ENCODE measurements at regions not wholly inside any gene's neighbourhood (a gene's known extent, or its start where the extent isn't known, plus 50 kb on each side); places are given as distances from the start of the nearest gene placed in this dataset.
"Not testable (repeated sequence)": the region's sequence is repeated elsewhere in the genome, so short reads cannot be mapped to it uniquely, and the experiment has no call there.

DNA sequence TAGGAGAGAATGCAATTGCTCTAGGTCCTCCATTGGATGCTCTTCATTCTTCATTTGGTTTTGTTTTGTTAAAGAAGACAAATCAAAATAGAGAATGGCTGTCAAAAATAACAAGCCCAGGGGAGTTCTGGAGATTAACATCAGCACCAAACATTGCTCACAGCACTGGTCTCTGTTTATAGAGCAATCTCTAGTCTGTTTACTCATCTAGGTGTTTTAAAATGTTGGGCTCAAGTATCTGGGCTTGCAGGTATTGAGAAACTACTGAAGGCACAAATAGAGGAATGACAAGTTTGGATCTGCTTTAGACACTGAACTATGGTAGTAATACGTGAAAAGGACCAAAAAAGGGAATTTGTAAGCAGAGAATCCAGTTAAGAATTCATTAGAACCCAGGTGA is 77.0 kb upstream of the TMC1 start:
- H3K4me3 ChIP-seq (replicated peaks in 1 of 2; ENCODE audit: low read depth in 2 of 2, low read length in 2 of 2) = no peak overlapping the region
- no peak for DNase-seq (ENCODE audit: low read depth in 2 of 2)
- TF ChIP-seq, protein P1, sequence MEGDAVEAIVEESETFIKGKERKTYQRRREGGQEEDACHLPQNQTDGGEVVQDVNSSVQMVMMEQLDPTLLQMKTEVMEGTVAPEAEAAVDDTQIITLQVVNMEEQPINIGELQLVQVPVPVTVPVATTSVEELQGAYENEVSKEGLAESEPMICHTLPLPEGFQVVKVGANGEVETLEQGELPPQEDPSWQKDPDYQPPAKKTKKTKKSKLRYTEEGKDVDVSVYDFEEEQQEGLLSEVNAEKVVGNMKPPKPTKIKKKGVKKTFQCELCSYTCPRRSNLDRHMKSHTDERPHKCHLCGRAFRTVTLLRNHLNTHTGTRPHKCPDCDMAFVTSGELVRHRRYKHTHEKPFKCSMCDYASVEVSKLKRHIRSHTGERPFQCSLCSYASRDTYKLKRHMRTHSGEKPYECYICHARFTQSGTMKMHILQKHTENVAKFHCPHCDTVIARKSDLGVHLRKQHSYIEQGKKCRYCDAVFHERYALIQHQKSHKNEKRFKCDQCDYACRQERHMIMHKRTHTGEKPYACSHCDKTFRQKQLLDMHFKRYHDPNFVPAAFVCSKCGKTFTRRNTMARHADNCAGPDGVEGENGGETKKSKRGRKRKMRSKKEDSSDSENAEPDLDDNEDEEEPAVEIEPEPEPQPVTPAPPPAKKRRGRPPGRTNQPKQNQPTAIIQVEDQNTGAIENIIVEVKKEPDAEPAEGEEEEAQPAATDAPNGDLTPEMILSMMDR (IDR thresholded peaks at IDR 0.05; ENCODE audit: low read depth, low read length) = no peak

DNA sequence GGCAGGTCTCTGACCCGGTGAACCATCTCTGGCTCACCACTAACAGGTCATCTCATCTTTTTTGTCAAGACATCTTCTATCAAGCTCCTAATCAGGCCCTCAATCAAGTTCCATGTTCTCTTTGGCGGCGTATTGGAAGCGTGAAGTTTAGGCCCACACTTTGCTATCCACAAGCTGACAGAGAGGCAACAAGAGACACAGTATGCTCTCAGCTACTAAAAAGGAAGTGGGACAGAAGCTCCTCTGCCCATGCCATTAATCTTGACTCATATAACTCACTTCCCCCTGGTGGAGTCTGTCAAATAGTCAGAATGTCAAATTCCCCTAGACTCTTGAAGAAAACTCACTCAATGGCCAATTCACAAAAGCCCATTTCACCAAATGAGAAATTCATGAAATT is 77.6 kb upstream of the TMC1 start:
- peak in 1 of 2 donors; percentile 34 for DNase-seq (ENCODE audit: low read depth in 2 of 2)
- H3K4me3 ChIP-seq (replicated peaks in 1 of 2; ENCODE audit: low read depth in 2 of 2, low read length in 2 of 2) = no peak overlapping the region
- TF ChIP-seq, protein P1 (IDR thresholded peaks at IDR 0.05; ENCODE audit: low read depth, low read length) = no peak

DNA sequence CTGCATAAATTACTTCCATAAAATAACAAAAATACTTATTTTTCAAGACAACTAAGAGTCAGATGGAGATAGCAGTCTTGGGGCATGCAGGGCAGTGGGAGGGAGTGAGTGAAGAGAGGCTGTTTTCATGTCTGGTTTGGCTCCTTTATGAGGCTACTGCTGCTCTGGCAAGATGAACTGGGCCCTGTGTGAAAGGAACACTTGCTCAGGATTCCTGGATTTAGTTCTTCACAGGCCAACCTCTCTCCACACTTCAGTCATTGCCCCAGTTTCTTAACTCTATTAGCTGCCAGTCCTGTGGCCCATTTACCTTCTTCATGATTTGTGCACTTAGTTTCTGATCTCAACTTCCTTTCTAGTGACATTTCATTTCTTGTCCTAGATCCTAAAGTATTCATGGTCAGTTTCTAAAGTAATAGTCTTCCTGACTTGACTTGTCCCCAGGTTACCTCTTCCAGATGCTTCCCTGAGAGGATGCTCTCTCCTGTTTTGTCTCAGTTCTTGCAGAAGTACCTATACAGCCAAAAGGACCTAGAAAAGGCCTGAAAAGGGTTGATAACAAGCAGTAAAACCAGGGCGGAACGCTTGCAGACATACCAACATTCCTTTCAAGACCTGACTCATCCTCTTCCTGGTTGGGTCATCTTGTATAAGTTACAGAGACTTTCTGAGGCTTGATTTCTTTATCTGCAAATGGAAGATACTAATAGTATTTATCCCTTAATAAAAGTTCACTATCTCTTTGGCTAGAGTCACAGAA is 77.0 kb upstream of the ZFAND5 start:
- H3K4me3 ChIP-seq (replicated peaks in 1 of 2; ENCODE audit: low read depth in 2 of 2, low read length in 2 of 2) = no peak overlapping the region
- peak; percentile 73 to 93 for DNase-seq (ENCODE audit: low read depth in 2 of 2)
- TF ChIP-seq, protein P1 (IDR thresholded peaks at IDR 0.05; ENCODE audit: low read depth, low read length) = no peak

DNA sequence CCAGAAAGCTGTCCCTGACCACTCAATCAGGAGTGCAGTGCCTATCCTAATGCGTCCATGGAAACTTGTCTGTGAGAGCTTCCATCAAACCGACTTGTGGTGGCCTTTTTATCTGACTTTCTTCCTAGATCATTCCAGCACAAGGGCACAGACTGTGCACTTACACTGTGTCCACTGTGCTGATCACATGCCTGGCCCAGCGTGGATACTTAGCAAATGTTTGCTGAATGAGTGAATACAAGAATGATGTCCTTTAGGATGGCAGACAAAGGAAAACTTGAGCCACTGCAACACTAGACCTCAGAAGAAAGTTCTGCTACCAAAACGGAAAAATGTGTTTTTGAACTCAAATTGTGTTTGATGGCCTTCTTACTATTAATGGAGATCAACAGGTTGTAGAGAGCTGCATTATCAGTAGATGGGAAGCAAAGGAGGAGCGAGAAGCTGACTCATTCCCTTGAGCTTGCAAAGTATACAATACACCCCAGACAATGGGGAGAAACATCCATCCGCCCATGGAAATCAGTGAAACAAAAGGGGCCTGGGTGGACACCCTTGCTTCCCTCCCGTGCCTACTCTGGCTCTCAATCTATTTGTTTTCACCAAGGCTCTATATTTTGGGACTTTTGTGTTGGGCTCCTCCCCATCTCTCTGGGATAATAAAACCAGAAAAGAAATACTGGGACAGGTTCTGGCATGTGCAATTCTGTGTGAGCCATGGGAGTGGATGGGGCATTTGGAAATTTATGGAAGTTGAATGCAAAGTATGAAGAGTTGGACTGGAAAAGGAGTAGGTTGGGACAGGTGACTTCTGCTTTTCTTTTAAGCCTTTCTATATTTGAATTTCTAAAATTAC is 76.2 kb upstream of the ZFAND5 start:
- H3K4me3 ChIP-seq (replicated peaks in 1 of 2; ENCODE audit: low read depth in 2 of 2, low read length in 2 of 2) = no peak overlapping the region
- TF ChIP-seq, protein P1 (IDR thresholded peaks at IDR 0.05; ENCODE audit: low read depth, low read length) = no peak
- peak in 1 of 2 donors; percentile 57 for DNase-seq (ENCODE audit: low read depth in 2 of 2)

DNA sequence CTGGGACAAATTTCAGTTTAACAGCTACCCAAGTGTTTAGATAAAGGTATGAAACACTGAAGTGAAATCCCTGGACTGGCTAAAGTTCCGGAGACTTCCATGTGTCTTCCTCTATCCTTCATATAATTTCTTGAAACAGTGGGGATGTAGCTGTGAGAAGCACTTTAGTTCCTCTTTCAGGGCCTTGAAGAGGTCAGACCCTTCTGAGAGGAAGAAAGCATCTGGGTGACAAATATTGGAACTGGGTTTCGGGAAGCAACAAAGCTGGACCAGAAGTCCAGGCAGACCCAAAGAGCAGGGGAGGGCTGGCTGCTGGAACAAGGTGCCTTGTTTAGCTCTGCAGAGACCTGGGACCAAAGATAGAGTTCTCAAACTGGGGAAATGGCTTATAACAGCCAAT is 75.4 kb upstream of the ZFAND5 start:
- H3K4me3 ChIP-seq (replicated peaks in 1 of 2; ENCODE audit: low read depth in 2 of 2, low read length in 2 of 2) = no peak overlapping the region
- no peak for DNase-seq (ENCODE audit: low read depth in 2 of 2)
- TF ChIP-seq, protein P1 (IDR thresholded peaks at IDR 0.05; ENCODE audit: low read depth, low read length) = no peak

DNA sequence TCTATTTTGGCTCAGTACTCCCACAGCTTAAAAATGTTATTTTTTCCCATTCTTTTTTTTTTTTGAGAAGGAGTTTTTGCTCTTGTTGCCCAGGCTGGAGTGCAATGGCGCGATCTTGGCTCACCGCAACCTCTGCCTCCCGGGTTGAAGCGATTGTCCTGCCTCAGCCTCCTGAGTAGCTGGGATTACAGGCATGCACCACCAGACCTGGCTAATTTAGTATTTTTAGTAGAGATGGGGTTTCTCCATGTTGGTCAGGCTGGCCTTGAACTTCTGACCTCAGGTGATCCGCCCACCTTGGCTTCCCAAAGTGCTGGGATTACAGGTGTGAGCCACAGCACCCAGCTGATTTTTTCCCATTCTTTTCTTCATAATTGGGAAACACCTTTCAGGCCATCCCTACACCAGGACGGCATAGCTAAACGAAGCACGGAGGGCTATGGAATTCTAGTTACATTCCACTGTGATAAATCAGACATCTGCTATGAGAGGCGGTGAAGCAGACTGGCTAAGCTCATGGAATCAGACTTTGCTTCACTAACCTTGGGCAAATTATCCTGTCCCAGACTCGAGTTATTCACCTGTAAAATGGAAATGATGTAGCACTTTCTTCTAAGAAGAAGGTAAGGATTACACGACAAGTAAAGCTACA is 68.7 kb upstream of the ZFAND5 start:
- not testable (repeated sequence) for H3K4me3 ChIP-seq (replicated peaks in 1 of 2; ENCODE audit: low read depth in 2 of 2, low read length in 2 of 2)
- peak; percentile 71 to 81 for DNase-seq (ENCODE audit: low read depth in 2 of 2)

DNA sequence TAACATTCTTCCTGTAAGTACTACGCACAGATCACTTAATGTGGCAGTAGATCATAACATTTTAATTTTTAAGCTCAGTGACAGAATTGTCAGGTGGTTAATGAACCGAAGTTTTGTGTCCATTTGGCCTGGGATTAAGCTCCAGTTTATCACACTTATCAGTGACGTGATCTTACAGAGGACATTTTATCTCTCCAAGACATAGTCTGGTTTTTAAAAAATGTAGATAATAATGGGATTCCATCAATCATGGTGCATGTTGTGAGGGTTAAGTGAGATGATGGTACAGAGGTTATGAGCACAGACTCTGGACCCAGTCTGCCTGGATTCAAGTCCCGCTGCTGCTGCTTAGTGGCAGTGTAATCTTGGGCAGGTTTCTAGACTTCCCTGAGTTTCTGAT is 66.0 kb upstream of the ZFAND5 start:
- DNase-seq (ENCODE audit: low read depth in 2 of 2) = no peak
- TF ChIP-seq, protein P1 (IDR thresholded peaks at IDR 0.05; ENCODE audit: low read depth, low read length) = no peak
- H3K4me3 ChIP-seq (replicated peaks in 1 of 2; ENCODE audit: low read depth in 2 of 2, low read length in 2 of 2) = no peak overlapping the region

All from cardiac fibroblast (primary cell).